ENCODE measurements at regions not wholly inside any gene's neighbourhood (a gene's known extent, or its start where the extent isn't known, plus 50 kb on each side); places are given as distances from the start of the nearest gene placed in this dataset.

DNA sequence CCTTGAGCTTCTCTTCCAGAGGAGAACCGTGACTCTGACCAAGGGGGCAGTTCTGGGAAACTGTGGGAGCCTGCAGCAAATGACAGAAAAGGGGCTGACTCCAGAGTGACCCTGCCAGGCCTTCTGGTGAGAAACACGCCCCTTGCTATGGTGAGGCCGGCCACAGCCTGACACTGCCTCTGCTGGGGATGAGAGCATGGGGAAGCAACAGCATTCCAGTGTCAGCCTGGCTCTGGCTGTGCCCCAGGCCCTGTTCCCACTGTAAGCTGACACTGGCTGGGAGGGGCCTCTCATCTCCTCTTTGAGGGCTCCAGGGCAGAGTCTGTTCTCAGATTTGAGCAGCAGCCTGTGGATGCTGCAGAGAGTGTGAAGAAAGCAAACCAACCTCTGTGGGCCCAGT lies 180.0 kb upstream of the IL12B start:
- TF ChIP-seq CTCF (IDR thresholded peaks at IDR 0.05; ENCODE audit: unreplicated experiment): no peak
- Mint-ChIP-seq H3K27ac (peak overlapping the region; percentile 70), H3K4me3 (no peak overlapping the region), H3K36me3 (no peaks in the 10 kb centered on the region), H3K9me3 (no peaks in the 10 kb centered on the region), H3K4me1 (peaks cover 63% of the 10 kb centered on the region), H3K27me3 (ENCODE audit: low read depth) (no peaks in the 10 kb centered on the region)
- DNase-seq (ENCODE audit: low spot score in 2 of 2, unreplicated experiment in 2 of 2): peak; percentile 58 to 73

- Mint-ChIP-seq H3K36me3 (no peaks in the 10 kb centered on the region), H3K4me3 (no peak overlapping the region), H3K4me1 (peaks cover 61% of the 10 kb centered on the region), H3K9me3 (no peaks in the 10 kb centered on the region), H3K27ac (no peak overlapping the region), H3K27me3 (ENCODE audit: low read depth) (no peaks in the 10 kb centered on the region)
- no peak for DNase-seq (ENCODE audit: low spot score in 2 of 2, unreplicated experiment in 2 of 2)
- no peak for TF ChIP-seq CTCF (IDR thresholded peaks at IDR 0.05; ENCODE audit: unreplicated experiment)
These were observed 181.3 kb upstream of the IL12B start for GRCh38 chr5:159511570-159511969.

DNA sequence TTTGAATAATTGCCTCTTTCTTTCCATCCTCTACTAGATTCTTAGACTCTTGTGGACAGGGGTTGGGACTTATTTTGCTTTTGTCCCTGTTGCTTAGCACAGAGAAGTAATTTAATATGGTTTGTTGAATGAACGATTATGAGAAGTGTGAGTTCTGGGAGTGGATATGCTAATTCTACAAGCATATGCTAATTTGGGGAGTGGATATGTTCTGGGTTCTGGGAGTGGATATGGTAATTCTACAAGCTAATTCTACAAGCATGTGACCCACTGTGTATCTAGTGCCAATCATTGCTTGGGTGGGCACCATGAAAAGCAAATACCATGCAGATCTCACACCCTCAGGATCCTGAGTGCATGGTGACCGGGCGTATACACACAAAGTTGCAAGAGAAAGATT lies 181.8 kb upstream of the IL12B start:
- H3K4me1 Mint-ChIP-seq: peaks cover 61% of the 10 kb centered on the region
- H3K27me3 Mint-ChIP-seq (ENCODE audit: low read depth): no peaks in the 10 kb centered on the region
- H3K9me3 Mint-ChIP-seq: no peaks in the 10 kb centered on the region
- H3K4me3 Mint-ChIP-seq: no peak overlapping the region
- no peak for TF ChIP-seq CTCF (IDR thresholded peaks at IDR 0.05; ENCODE audit: unreplicated experiment)
- H3K27ac Mint-ChIP-seq: no peak overlapping the region
- DNase-seq (ENCODE audit: low spot score in 2 of 2, unreplicated experiment in 2 of 2): no peak
- no peaks in the 10 kb centered on the region for H3K36me3 Mint-ChIP-seq

- H3K36me3 Mint-ChIP-seq: no peaks in the 10 kb centered on the region
- H3K9me3 Mint-ChIP-seq: no peaks in the 10 kb centered on the region
- H3K27ac Mint-ChIP-seq: peak overlapping the region; percentile 97
- peak in 1 of 2 experiments; percentile 54 for DNase-seq (ENCODE audit: low spot score in 2 of 2, unreplicated experiment in 2 of 2)
- TF ChIP-seq CTCF (IDR thresholded peaks at IDR 0.05; ENCODE audit: unreplicated experiment): no peak
- H3K4me3 Mint-ChIP-seq: peak overlapping the region; percentile 47
- no peaks in the 10 kb centered on the region for H3K27me3 Mint-ChIP-seq (ENCODE audit: low read depth)
- H3K4me1 Mint-ChIP-seq: peaks cover 52% of the 10 kb centered on the region
These were observed 184.0 kb upstream of the IL12B start for GRCh38 chr5:159514229-159514810.

GRCh38 chr5:159515197-159515596 lies 184.9 kb upstream of the IL12B start:
- H3K4me3 Mint-ChIP-seq: no peak overlapping the region
- no peaks in the 10 kb centered on the region for H3K27me3 Mint-ChIP-seq (ENCODE audit: low read depth)
- DNase-seq (ENCODE audit: low spot score in 2 of 2, unreplicated experiment in 2 of 2): no peak
- no peaks in the 10 kb centered on the region for H3K36me3 Mint-ChIP-seq
- peaks cover 47% of the 10 kb centered on the region for H3K4me1 Mint-ChIP-seq
- peak overlapping the region; percentile 21 for H3K27ac Mint-ChIP-seq
- no peaks in the 10 kb centered on the region for H3K9me3 Mint-ChIP-seq
- no peak for TF ChIP-seq CTCF (IDR thresholded peaks at IDR 0.05; ENCODE audit: unreplicated experiment)

Measured in mesothelial cell of epicardium (in vitro differentiated cells).